Tibial nerve (tissue), 4 donors: ENCODE measurements at regions not wholly inside any gene's neighbourhood (a gene's known extent, or its start where the extent isn't known, plus 50 kb on each side); places are given as distances from the start of the nearest gene placed in this dataset.

ENCODE experiments used
- DNase-seq, 2 donors: peaks; one replicate each; pipeline ENCODE4 v3.0.0-alpha.2; 2019; ENCODE audit warnings: low spot score in 2 of 2
- H3K27ac ChIP-seq, 4 donors: fragments of 200-600 bp; sonication (generic) in 3 of 4; one replicate each; pipeline ENCODE4 v1.5.1; 2017 to 2019; ENCODE audit warnings: mild to moderate bottlenecking in 1 of 4
- H3K27me3 ChIP-seq, 2 donors: fragments of 200-600 bp; sonication (generic) in 1 of 2; one replicate each; pipeline versions ENCODE4 v1.5.1 to v1.6.0; 2017 to 2019
- H3K36me3 ChIP-seq, 3 donors: fragments of 200-600 bp; sonication (generic); one replicate each; pipeline ENCODE4 v1.5.1; 2018 to 2019
- H3K4me1 ChIP-seq, 4 donors: fragments of 200-600 bp; sonication (generic) in 3 of 4; one replicate each; pipeline ENCODE4 v1.5.1; 2017 to 2019
- H3K4me3 ChIP-seq, 4 donors: fragments of 200-600 bp; sonication (generic) in 3 of 4; one replicate each; pipeline ENCODE4 v1.5.1; 2017 to 2019; ENCODE audit warnings: mild to moderate bottlenecking in 1 of 4, moderate library complexity in 1 of 4
- H3K9me3 ChIP-seq, 4 donors: fragments of 200-600 bp; sonication (generic) in 3 of 4; one replicate each; pipeline ENCODE4 v1.5.1; 2017 to 2019
- EP300 ChIP-seq, 2 donors: sonication (generic); formaldehyde crosslinking; IDR thresholded peaks; one replicate each; pipeline ENCODE4 v1.6.1; 2017; ENCODE audit warnings: antibody characterized with exemption in 2 of 2, mild to moderate bottlenecking in 1 of 2
- POLR2A ChIP-seq, 2 donors: fragments of 450-650 bp; IDR thresholded peaks; one replicate each; pipeline ENCODE4 v1.6.1; 2017; ENCODE audit warnings: antibody characterized with exemption in 2 of 2, mild to moderate bottlenecking in 2 of 2, moderate library complexity in 2 of 2
- WGBS, 2 donors: methylation state at CpG; one replicate each; pipeline ENCODE4 v1.1.5; 2018; 5-methylcytosine and 5-hydroxymethylcytosine counted together
- TF ChIP-seq, protein P1 (sequence below), 5 experiments: fragments of 200-600 bp in 3 of 5; fragments of 450-650 bp in 2 of 5; sonication (generic) in 3 of 5; IDR thresholded peaks; one replicate each; pipeline ENCODE4 v1.5.1; 2016 to 2019; ENCODE audit warnings: antibody characterized with exemption in 5 of 5, mild to moderate bottlenecking in 3 of 5, moderate library complexity in 2 of 5

DNA sequence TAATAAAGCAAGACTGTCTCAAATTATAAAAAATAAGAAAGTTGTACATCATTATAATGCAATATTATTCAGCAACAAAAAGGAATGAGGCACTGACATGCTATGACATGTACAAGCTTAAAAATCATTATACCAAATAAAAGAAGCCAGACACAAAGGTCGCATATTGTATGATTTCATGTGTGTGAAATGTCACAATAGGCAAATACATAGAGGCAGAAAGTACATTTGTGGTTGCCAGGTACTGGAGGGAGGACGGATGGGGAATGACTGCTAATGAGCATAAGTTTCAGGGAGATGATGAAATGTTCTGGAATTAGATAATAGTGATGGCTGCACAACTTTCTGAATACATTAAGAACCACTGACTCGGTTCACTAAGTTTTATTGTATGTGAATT lies 73.6 kb upstream of the NBPF3 start:
- 73 to 77% methylated on average over 3 of the region's 3 CpGs for WGBS, 2 donors
- no peaks in the 10 kb centered on the region for H3K36me3 ChIP-seq
- no peaks in the 10 kb centered on the region for H3K9me3 ChIP-seq
- peaks cover 0 to 19% (median 0%) of the 10 kb centered on the region in 4 donors for H3K4me1 ChIP-seq
- TF ChIP-seq EP300 (IDR thresholded peaks at IDR 0.05) (no peak), POLR2A (IDR thresholded peaks at IDR 0.05) (no peak)
- TF ChIP-seq, protein P1, sequence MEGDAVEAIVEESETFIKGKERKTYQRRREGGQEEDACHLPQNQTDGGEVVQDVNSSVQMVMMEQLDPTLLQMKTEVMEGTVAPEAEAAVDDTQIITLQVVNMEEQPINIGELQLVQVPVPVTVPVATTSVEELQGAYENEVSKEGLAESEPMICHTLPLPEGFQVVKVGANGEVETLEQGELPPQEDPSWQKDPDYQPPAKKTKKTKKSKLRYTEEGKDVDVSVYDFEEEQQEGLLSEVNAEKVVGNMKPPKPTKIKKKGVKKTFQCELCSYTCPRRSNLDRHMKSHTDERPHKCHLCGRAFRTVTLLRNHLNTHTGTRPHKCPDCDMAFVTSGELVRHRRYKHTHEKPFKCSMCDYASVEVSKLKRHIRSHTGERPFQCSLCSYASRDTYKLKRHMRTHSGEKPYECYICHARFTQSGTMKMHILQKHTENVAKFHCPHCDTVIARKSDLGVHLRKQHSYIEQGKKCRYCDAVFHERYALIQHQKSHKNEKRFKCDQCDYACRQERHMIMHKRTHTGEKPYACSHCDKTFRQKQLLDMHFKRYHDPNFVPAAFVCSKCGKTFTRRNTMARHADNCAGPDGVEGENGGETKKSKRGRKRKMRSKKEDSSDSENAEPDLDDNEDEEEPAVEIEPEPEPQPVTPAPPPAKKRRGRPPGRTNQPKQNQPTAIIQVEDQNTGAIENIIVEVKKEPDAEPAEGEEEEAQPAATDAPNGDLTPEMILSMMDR (IDR thresholded peaks at IDR 0.05) = no peak
- no peak overlapping the region for H3K4me3 ChIP-seq
- H3K27ac ChIP-seq = no peak overlapping the region
- no peak for DNase-seq
- no peaks in the 10 kb centered on the region for H3K27me3 ChIP-seq

- Histone ChIP-seq H3K27me3 (no peaks in the 10 kb centered on the region), H3K4me3 (no peak overlapping the region), H3K27ac (no peak overlapping the region), H3K36me3 (no peaks in the 10 kb centered on the region), H3K9me3 (no peaks in the 10 kb centered on the region), H3K4me1 (peaks cover 0 to 22% (median 0%) of the 10 kb centered on the region in 4 donors)
- no peak for DNase-seq
- TF ChIP-seq EP300 (IDR thresholded peaks at IDR 0.05) = no peak
- TF ChIP-seq, protein P1 (IDR thresholded peaks at IDR 0.05) = no peak
- no peak for TF ChIP-seq POLR2A (IDR thresholded peaks at IDR 0.05)
Observed at GRCh38 chr1:21365036-21365435, 74.8 kb upstream of the ECE1 start.

DNA sequence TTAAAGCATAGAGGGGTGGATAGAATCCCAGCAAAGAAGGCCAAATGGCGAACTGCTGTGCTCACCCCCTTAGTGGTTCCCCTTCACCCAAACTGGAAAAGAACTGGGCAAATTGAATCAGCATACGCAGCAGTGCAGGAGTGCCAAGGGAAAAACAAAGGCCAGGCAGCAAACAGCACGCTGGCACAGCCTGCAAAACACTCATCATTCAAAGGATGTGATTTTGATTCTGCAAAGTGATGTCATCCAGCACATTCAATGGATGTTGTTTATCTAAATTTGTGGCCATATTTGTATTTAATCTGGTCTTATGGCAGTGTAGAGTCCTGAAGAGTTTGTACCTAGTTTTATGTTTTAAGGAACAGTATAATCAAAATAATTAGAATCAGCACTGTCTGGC lies 71.8 kb upstream of the ECE1 start:
- no peak for TF ChIP-seq EP300 (IDR thresholded peaks at IDR 0.05)
- TF ChIP-seq, protein P1 (IDR thresholded peaks at IDR 0.05) = no peak
- TF ChIP-seq POLR2A (IDR thresholded peaks at IDR 0.05) = no peak
- Histone ChIP-seq H3K27me3 (no peaks in the 10 kb centered on the region), H3K36me3 (no peaks in the 10 kb centered on the region), H3K9me3 (no peaks in the 10 kb centered on the region), H3K4me3 (no peak overlapping the region), H3K27ac (peak overlapping the region in 2 of 4 donors; percentile 66 to 67), H3K4me1 (peaks cover 0 to 13% (median 0%) of the 10 kb centered on the region in 4 donors)
- WGBS, 2 donors = 53 to 57% methylated on average over 3 of the region's 3 CpGs
- DNase-seq = no peak

- Histone ChIP-seq H3K36me3 (no peaks in the 10 kb centered on the region), H3K4me1 (peaks cover 0 to 13% (median 0%) of the 10 kb centered on the region in 4 donors), H3K9me3 (no peaks in the 10 kb centered on the region), H3K27me3 (no peaks in the 10 kb centered on the region), H3K27ac (peak overlapping the region; percentile 6 to 67 (median 38)), H3K4me3 (no peak overlapping the region)
- WGBS, 2 donors = 69 to 71% methylated on average over 4 to 5 of the region's 5 CpGs
- DNase-seq = no peak
- TF ChIP-seq, protein P1 (IDR thresholded peaks at IDR 0.05) = no peak
- TF ChIP-seq EP300 (IDR thresholded peaks at IDR 0.05) = no peak
- TF ChIP-seq POLR2A (IDR thresholded peaks at IDR 0.05) = no peak
Observed at GRCh38 chr1:21361506-21361905, 71.2 kb upstream of the ECE1 start.

DNA sequence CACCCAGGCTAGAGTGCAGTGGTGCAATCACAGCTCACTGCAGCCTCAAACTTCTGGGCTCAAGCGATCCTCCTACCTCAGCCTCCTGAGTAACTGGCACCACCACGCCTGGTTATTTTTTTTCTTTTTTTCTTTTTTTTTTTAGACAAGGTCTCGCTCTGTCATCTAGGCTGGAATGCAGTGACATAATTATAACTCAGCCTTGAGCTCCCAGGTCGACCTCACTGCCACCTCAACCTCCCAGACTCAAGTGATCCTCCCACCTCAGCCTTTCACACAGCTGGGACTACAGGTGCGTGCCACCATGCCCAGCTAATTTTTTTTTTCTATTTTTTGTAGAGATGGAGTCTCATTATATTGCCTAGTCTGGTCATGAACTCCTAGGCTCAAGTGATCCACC lies 66.9 kb upstream of the ECE1 start:
- DNase-seq = no peak
- Histone ChIP-seq H3K9me3 (no peaks in the 10 kb centered on the region), H3K36me3 (no peaks in the 10 kb centered on the region), H3K27me3 (no peaks in the 10 kb centered on the region), H3K4me3 (no peak overlapping the region), H3K27ac (no peak overlapping the region), H3K4me1 (peaks cover 0 to 12% (median 0%) of the 10 kb centered on the region in 4 donors)
- WGBS, 2 donors = 88% methylated on average over 5 of the region's 5 CpGs
- TF ChIP-seq POLR2A (IDR thresholded peaks at IDR 0.05) (no peak), EP300 (IDR thresholded peaks at IDR 0.05) (no peak)
- TF ChIP-seq, protein P1 (IDR thresholded peaks at IDR 0.05) = no peak
